ENCODE measurements at regions not wholly inside any gene's neighbourhood (a gene's known extent, or its start where the extent isn't known, plus 50 kb on each side); places are given as distances from the start of the nearest gene placed in this dataset.

- TF ChIP-seq CTCF (conservative IDR thresholded peaks at IDR 0.05 in 1 of 2, IDR thresholded peaks at IDR 0.05 in 1 of 2; ENCODE audit: extremely low read depth in 1 of 2, insufficient read depth in 1 of 2, low read depth in 1 of 2, low read length in 2 of 2) (no peak), EZH2 (IDR thresholded peaks at IDR 0.05; ENCODE audit: borderline replicate concordance, low read length) (no peak)
Observed at GRCh38 chr3:20462226-20462625, 276.2 kb upstream of the SGO1 start.

Measured in mammary epithelial cell (primary cell).